Neural cell (in vitro differentiated cells): ENCODE measurements at regions not wholly inside any gene's neighbourhood (a gene's known extent, or its start where the extent isn't known, plus 50 kb on each side); places are given as distances from the start of the nearest gene placed in this dataset.

Experiments
- CTCF ChIP-seq: fragments of 450-650 bp; IDR thresholded peaks from 2 replicates; pipeline ENCODE4 v1.5.1; 2014; ENCODE audit warnings: antibody characterized with exemption, mild to moderate bottlenecking, moderate library complexity; ENCODE audit not compliant: poor library complexity, severe bottlenecking
- EP300 ChIP-seq: fragments of 450-650 bp; conservative IDR thresholded peaks from 2 replicates; pipeline ENCODE4 v1.6.1; 2014; ENCODE audit warnings: antibody characterized with exemption, mild to moderate bottlenecking, moderate library complexity; ENCODE audit not compliant: poor library complexity, severe bottlenecking
- EZH2 ChIP-seq: fragments of 200-600, 300-800 bp; shearing (Covaris generic), sonication (generic); IDR thresholded peaks from 2 replicates; pipeline ENCODE4 v1.6.1; 2014; ENCODE audit warnings: antibody characterized with exemption, low read length, borderline replicate concordance, mild to moderate bottlenecking; ENCODE audit not compliant: insufficient read depth, poor library complexity, severe bottlenecking
- POLR2AphosphoS5 ChIP-seq: IDR thresholded peaks from 2 replicates; pipeline ENCODE4 v1.6.1; 2012
- RAD21 ChIP-seq: fragments of 450-650 bp; conservative IDR thresholded peaks from 2 replicates; pipeline ENCODE4 v1.6.1; 2014; ENCODE audit warnings: antibody characterized with exemption, mild to moderate bottlenecking, moderate library complexity
- REST ChIP-seq: IDR thresholded peaks from 2 replicates; pipeline ENCODE4 v1.6.1; 2012; ENCODE audit warnings: borderline replicate concordance
- SMC3 ChIP-seq: fragments of 450-650 bp; conservative IDR thresholded peaks from 2 replicates; pipeline ENCODE4 v1.6.1; 2014; ENCODE audit warnings: antibody characterized with exemption, mild to moderate bottlenecking, moderate library complexity; ENCODE audit not compliant: poor library complexity
- TAF1 ChIP-seq: IDR thresholded peaks from 2 replicates; pipeline ENCODE4 v1.6.1; 2012; ENCODE audit warnings: low read depth

GRCh38 chr2:143852759-143853158 is 667.2 kb downstream of the ZEB2 start:
- TF ChIP-seq REST: no peak
- peak; percentile 20 for TF ChIP-seq CTCF
- no peak for TF ChIP-seq POLR2AphosphoS5
- TF ChIP-seq EZH2: no peak
- TF ChIP-seq TAF1: no peak
- no peak for TF ChIP-seq RAD21
- TF ChIP-seq SMC3: no peak
- TF ChIP-seq EP300: peak; percentile 30
